Tibial artery (tissue), 4 donors: ENCODE measurements at regions not wholly inside any gene's neighbourhood (a gene's known extent, or its start where the extent isn't known, plus 50 kb on each side); places are given as distances from the start of the nearest gene placed in this dataset.
"Not testable (repeated sequence)": the region's sequence is repeated elsewhere in the genome, so short reads cannot be mapped to it uniquely, and the experiment has no call there.

Experiments used
- DNase-seq, 2 donors: peaks; one replicate each; pipeline ENCODE4 v3.0.0-alpha.2; 2019
- H3K27ac ChIP-seq, 2 donors: fragments of 200-600 bp; sonication (generic) in 1 of 2; 1 replicate in 1 of 2; 2 replicates in 1 of 2; pipeline ENCODE4 v1.5.1; 2018 to 2019; ENCODE audit warnings: mild to moderate bottlenecking in 1 of 2
- H3K27me3 ChIP-seq, 2 donors: fragments of 200-600 bp; sonication (generic) in 1 of 2; one replicate each; pipeline versions ENCODE4 v1.5.1 to v1.6.0; 2016 to 2019
- H3K36me3 ChIP-seq, 3 donors: fragments of 200-600 bp; sonication (generic) in 2 of 3; one replicate each; pipeline ENCODE4 v1.5.1; 2016 to 2019; ENCODE audit warnings: mild to moderate bottlenecking in 2 of 3
- H3K4me1 ChIP-seq, 4 donors: fragments of 200-600 bp; sonication (generic) in 2 of 4; 1 replicate in 3 of 4; 2 replicates in 1 of 4; pipeline ENCODE4 v1.5.1; 2016 to 2019
- H3K4me3 ChIP-seq, 2 donors: fragments of 200-600 bp; sonication (generic) in 1 of 2; 1 replicate in 1 of 2; 2 replicates in 1 of 2; pipeline ENCODE4 v1.5.1; 2018 to 2019; ENCODE audit warnings: mild to moderate bottlenecking in 2 of 2
- H3K9me3 ChIP-seq, 3 donors: fragments of 200-600 bp; sonication (generic) in 1 of 3; one replicate each; pipeline ENCODE4 v1.5.1; 2016 to 2019
- CTCF ChIP-seq, 2 experiments: fragments of 200-600 bp in 1 of 2; fragments of 450-650 bp in 1 of 2; IDR thresholded peaks; one replicate each; pipeline ENCODE4 v1.5.1; 2017 to 2019; ENCODE audit warnings: antibody characterized with exemption in 2 of 2, mild to moderate bottlenecking in 1 of 2, moderate library complexity in 1 of 2
- intact Hi-C: fragments of 100-400 bp; cut with DNase I; formaldehyde crosslinking; loops from one replicate; pipeline ENCODE4 v1.15.0; 2023; ENCODE audit warnings: low total_unique reads

GRCh38 chr5:87132696-87133095, 135.0 kb upstream of the RASA1 start:
- Histone ChIP-seq H3K9me3 (no peaks in the 10 kb centered on the region), H3K36me3 (no peaks in the 10 kb centered on the region), H3K27me3 (no peaks in the 10 kb centered on the region), H3K27ac (no peak overlapping the region), H3K4me1 (peaks cover 0 to 24% (median 11%) of the 10 kb centered on the region in 4 donors), H3K4me3 (no peak overlapping the region)
- TF ChIP-seq CTCF (IDR thresholded peaks at IDR 0.05) = no peak
- no peak for DNase-seq
- intact Hi-C loops = no loop called here

- H3K27me3 ChIP-seq, DNase-seq, H3K27ac ChIP-seq, H3K9me3 ChIP-seq, intact Hi-C loops, H3K4me3 ChIP-seq, H3K36me3 ChIP-seq: not testable (repeated sequence)
- H3K4me1 ChIP-seq = peaks cover 0 to 36% (median 24%) of the 10 kb centered on the region in 4 donors
These were observed 133.2 kb upstream of the RASA1 start for GRCh38 chr5:87134513-87134912.

DNA sequence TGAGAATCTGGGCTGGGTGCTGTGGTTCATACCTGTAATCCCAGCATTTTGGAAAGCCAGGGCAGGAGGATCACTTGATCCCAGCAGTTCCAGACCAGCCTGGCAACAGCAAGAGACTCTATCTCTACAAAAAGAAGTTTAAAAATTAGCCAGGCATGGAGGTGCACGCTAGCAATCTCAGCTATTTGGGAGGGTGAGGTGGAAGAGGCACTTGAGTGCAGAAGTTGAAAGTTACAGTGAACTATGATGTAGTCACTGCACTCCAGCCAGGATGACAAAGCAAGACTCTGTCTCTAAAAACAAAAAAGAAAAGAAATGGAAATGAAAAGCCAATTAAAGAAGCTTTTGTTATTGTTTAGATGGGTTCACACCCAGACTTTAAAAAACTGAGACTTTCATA, 131.6 kb upstream of the RASA1 start:
- no peak overlapping the region for H3K4me3 ChIP-seq

DNA sequence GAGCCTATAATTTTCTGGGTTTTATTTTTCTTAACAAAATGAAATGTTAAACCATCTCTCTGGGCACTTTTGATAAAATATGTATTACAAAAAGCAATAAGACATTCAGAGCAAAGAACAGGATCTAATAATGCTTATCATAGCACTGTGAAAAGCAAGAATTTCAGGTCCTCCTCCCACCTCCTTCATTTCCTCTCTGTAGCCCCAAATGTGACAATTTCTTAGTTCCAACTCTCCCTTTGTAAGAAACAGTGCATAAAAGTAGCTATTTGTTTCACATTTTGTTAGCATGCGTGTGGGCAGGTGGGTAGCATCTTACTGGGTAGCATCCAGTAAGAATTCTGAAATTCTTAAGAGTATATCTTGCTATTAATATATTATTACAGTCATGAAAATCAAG, 130.9 kb upstream of the RASA1 start:
- no peak for DNase-seq
- intact Hi-C loops = no loop called here
- Histone ChIP-seq H3K27ac (peak overlapping the region; percentile 51 to 55), H3K36me3 (no peaks in the 10 kb centered on the region), H3K4me3 (no peak overlapping the region), H3K9me3 (no peaks in the 10 kb centered on the region), H3K27me3 (no peaks in the 10 kb centered on the region), H3K4me1 (peaks cover 0 to 36% (median 24%) of the 10 kb centered on the region in 4 donors)
- no peak for TF ChIP-seq CTCF (IDR thresholded peaks at IDR 0.05)

More for the DNA sequence above, 131.6 kb upstream of the RASA1 start:
- DNase-seq = no peak
- Histone ChIP-seq H3K27ac (peak overlapping the region; percentile 51 to 55), H3K36me3 (no peaks in the 10 kb centered on the region), H3K4me1 (peaks cover 0 to 36% (median 24%) of the 10 kb centered on the region in 4 donors), H3K9me3 (no peaks in the 10 kb centered on the region), H3K27me3 (no peaks in the 10 kb centered on the region)
- intact Hi-C loops = no loop called here
- TF ChIP-seq CTCF (IDR thresholded peaks at IDR 0.05) = no peak

DNA sequence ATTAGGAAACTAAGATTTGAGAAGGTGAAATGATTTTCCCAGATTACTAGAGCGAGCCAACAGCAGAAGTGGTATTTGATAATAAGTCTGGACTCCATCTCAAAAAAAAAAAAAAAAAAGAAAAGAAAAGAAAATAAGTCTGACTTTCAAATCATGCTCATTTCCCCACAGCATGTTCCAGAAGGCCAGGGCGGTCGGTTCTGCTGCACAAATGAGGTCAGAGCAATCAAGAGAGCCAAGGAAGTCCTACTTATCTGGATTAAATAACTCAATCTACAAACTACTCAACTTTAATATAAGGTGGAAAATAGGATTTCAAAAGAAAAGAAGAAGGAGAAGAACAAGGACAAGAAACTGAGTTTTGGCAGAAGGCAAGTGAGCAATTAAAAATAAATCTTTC, 130.4 kb upstream of the RASA1 start:
- no peaks in the 10 kb centered on the region for H3K9me3 ChIP-seq
- H3K27me3 ChIP-seq = no peaks in the 10 kb centered on the region
- H3K27ac ChIP-seq = peak overlapping the region; percentile 51 to 55
- intact Hi-C loops = no loop called here
- no peak for TF ChIP-seq CTCF (IDR thresholded peaks at IDR 0.05)
- peaks cover 0 to 36% (median 24%) of the 10 kb centered on the region in 4 donors for H3K4me1 ChIP-seq
- no peaks in the 10 kb centered on the region for H3K36me3 ChIP-seq
- H3K4me3 ChIP-seq = no peak overlapping the region
- DNase-seq = peak; percentile 59 to 71

DNA sequence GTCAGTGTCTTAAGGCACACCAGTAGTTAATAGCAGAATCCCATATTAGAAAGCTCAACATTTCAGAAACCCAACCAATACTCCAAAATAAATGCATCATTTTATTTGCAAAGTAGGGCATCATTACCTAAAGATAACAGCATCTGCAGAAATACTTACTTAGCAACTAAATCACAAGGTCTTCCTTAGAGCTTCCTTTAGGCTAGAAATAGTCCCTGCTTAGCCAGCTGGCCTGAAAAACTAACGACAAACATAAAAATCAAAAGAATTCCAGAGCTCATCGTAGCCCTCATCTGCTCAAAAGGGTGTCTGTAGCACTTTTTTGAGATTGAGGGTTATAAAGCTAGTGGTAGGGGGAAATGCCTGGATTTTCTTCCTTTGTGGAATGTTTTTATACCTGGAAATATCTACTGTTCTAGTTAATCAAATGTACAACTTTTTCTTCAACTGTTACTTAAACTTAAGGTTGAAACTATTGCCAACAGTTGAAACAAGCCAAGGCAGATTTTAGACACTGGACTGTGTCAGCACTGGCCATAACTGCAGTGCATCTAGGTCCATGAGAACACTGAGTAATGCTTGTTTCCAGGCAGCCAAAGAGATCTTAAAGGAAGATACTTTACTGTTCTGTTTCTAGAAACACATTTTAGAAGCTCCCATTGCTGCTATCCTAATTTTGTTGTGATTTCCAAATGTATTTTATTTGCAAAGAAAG, 129.4 kb upstream of the RASA1 start:
- no peak for TF ChIP-seq CTCF (IDR thresholded peaks at IDR 0.05)
- H3K4me3 ChIP-seq = no peak overlapping the region
- peaks cover 0 to 36% (median 24%) of the 10 kb centered on the region in 4 donors for H3K4me1 ChIP-seq
- intact Hi-C loops = no loop called here
- peak overlapping the region; percentile 41 to 55 for H3K27ac ChIP-seq
- DNase-seq = no peak
- no peaks in the 10 kb centered on the region for H3K9me3 ChIP-seq
- no peaks in the 10 kb centered on the region for H3K36me3 ChIP-seq
- H3K27me3 ChIP-seq = no peaks in the 10 kb centered on the region
